HepG2 (cell line): ENCODE measurements at regions not wholly inside any gene's neighbourhood (a gene's known extent, or its start where the extent isn't known, plus 50 kb on each side); places are given as distances from the start of the nearest gene placed in this dataset.

Source experiments
- ATAC-seq: fragments of 200-7000 bp; cut with Tn5 transposase; 3 replicates; pipeline ENCODE4 v1.9.1; 2020; ENCODE audit warnings: mild to moderate bottlenecking, moderate library complexity
- BruUV-seq: library from RNA; stranded (reverse); fragments of 400-500 nt; replicated peaks from 2 replicates; lab custom pipeline; 2021; lab: Mats Ljungman, UMichigan
- CTCF ChIA-PET: fragments of 300-600 bp; formaldehyde crosslinking; extraction: SDS; loops from one replicate; lab custom pipeline; 2021; ENCODE audit warnings: low total read pairs, inconsistent platforms, low intra/inter-chr PET ratio; lab: Yijun Ruan, JAX
- POLR2A ChIA-PET: fragments of 350-600 bp; sonication (Branson Sonifier 250); formaldehyde crosslinking; loops from one replicate; lab custom pipeline; 2020; ENCODE audit warnings: antibody characterized with exemption, inconsistent platforms; lab: Yijun Ruan, JAX
- DNase-seq: peaks from one replicate; pipeline ENCODE4 v3.0.0-alpha.2; 2015; ENCODE audit warnings: low spot score
- FAIRE-seq: peaks from 3 replicates; lab custom pipeline; 2011; peaks lifted over from hg19 to GRCh38; lab: Jason Lieb, UNC
- H2AFZ ChIP-seq: one replicate; pipeline ENCODE4 v1.6.1; 2011; ENCODE audit warnings: low read length, inconsistent platforms
- H3K27ac ChIP-seq: fragments of 300-600 bp; 3 replicates; pipeline ENCODE4 v1.8.0; 2011; ENCODE audit warnings: mixed run types, mild to moderate bottlenecking, mixed read lengths, low read length, inconsistent platforms; ENCODE audit not compliant: insufficient read depth; ENCODE audit errors: extremely low read length
- H3K27me3 ChIP-seq, 2 experiments: fragments of 200-600 bp in 1 of 2; 2 replicates in 1 of 2; 3 replicates in 1 of 2; pipeline versions ENCODE4 v1.6.0 to v1.8.0; 2011; ENCODE audit warnings: low read length in 2 of 2, mild to moderate bottlenecking in 2 of 2, moderate library complexity in 2 of 2, inconsistent platforms in 1 of 2; ENCODE audit not compliant: insufficient read depth in 2 of 2, control insufficient read depth in 1 of 2
- H3K36me3 ChIP-seq, 2 experiments: fragments of 200-600 bp in 1 of 2; replicated peaks in 1 of 2; 2 replicates in 1 of 2; 3 replicates in 1 of 2; pipeline versions ENCODE4 v1.5.1 to v1.8.0; 2011; ENCODE audit warnings: low read length in 2 of 2, inconsistent platforms in 1 of 2; ENCODE audit not compliant: insufficient read depth in 2 of 2, control insufficient read depth in 1 of 2
- H3K4me1 ChIP-seq: 2 replicates; pipeline ENCODE4 v1.5.1; 2012; ENCODE audit warnings: low read length, inconsistent platforms; ENCODE audit not compliant: insufficient read depth
- H3K4me2 ChIP-seq: 2 replicates; pipeline ENCODE4 v1.6.0; 2011; ENCODE audit warnings: low read depth, low read length, inconsistent platforms
- H3K4me3 ChIP-seq, 3 experiments: fragments of 200-600 bp in 1 of 3; sonication (generic), shearing (Covaris generic) in 1 of 3; replicated peaks in 1 of 3; 2 replicates each; pipeline ENCODE4 v1.5.1; 2011 to 2016; ENCODE audit warnings: low read length in 3 of 3, inconsistent platforms in 2 of 3, low read depth in 2 of 3, mild to moderate bottlenecking in 2 of 3, control low read depth in 1 of 3, mixed read lengths in 1 of 3; ENCODE audit not compliant: insufficient read depth in 1 of 3
- H3K79me2 ChIP-seq: one replicate; pipeline ENCODE4 v1.6.1; 2011; ENCODE audit warnings: low read length, inconsistent platforms; ENCODE audit not compliant: insufficient read depth
- H3K9ac ChIP-seq: 2 replicates; pipeline ENCODE4 v1.6.0; 2011; ENCODE audit warnings: mild to moderate bottlenecking, low read depth, low read length, inconsistent platforms; ENCODE audit not compliant: insufficient read depth
- H3K9me3 ChIP-seq: 2 replicates; pipeline ENCODE4 v1.5.1; 2012; ENCODE audit warnings: mild to moderate bottlenecking, low read length
- H4K20me1 ChIP-seq: 2 replicates; pipeline ENCODE4 v1.6.0; 2011; ENCODE audit warnings: inconsistent platforms, mild to moderate bottlenecking, low read length, moderate library complexity; ENCODE audit not compliant: insufficient read depth
- ATF7-NPFF ChIP-seq: sonication (generic); formaldehyde crosslinking; IDR thresholded peaks from 2 replicates; pipeline ENCODE4 v1.8.1; 2023; ENCODE audit warnings: mild to moderate bottlenecking, low read depth, missing genetic modification reagents, moderate library complexity
- CREBL2 ChIP-seq: sonication (generic); formaldehyde crosslinking; IDR thresholded peaks from 2 replicates; pipeline ENCODE4 v1.8.1; 2023; ENCODE audit warnings: missing genetic modification reagents, mild to moderate bottlenecking, borderline replicate concordance
- DBP ChIP-seq: sonication (generic); formaldehyde crosslinking; IDR thresholded peaks from 2 replicates; pipeline ENCODE4 v1.4.0; 2020; ENCODE audit warnings: missing genetic modification reagents; ENCODE audit errors: not compliant biosample characterization
- EEA1 ChIP-seq: sonication (generic); formaldehyde crosslinking; IDR thresholded peaks from 2 replicates; pipeline ENCODE4 v1.5.1; 2020; ENCODE audit warnings: mild to moderate bottlenecking, missing genetic modification reagents, borderline replicate concordance
- MED8 ChIP-seq: sonication (generic); formaldehyde crosslinking; IDR thresholded peaks from 2 replicates; pipeline ENCODE4 v1.8.1; 2023; ENCODE audit warnings: mild to moderate bottlenecking, missing genetic modification reagents; ENCODE audit not compliant: insufficient replicate concordance
- MTA1 ChIP-seq: sonication (generic); formaldehyde crosslinking; IDR thresholded peaks from 2 replicates; pipeline ENCODE4 v1.4.0; 2020; ENCODE audit warnings: missing genetic modification reagents, mild to moderate bottlenecking, borderline replicate concordance
- ZNF567 ChIP-seq: sonication (generic); formaldehyde crosslinking; IDR thresholded peaks from 2 replicates; pipeline ENCODE4 v1.8.1; 2023; ENCODE audit warnings: mild to moderate bottlenecking, missing genetic modification reagents, borderline replicate concordance
- ZNF691 ChIP-seq: sonication (generic); formaldehyde crosslinking; IDR thresholded peaks from 2 replicates; pipeline ENCODE4 v1.4.0; 2020; ENCODE audit warnings: missing genetic modification reagents, low read depth, mild to moderate bottlenecking, borderline replicate concordance
- ZNF768 ChIP-seq: sonication (generic); formaldehyde crosslinking; IDR thresholded peaks from 2 replicates; pipeline ENCODE4 v1.4.0; 2020; ENCODE audit warnings: missing genetic modification reagents
- WGBS: methylation state at CpG from one replicate; pipeline ENCODE4 v1.1.6; 2017; ENCODE audit warnings: low lambda C conversion rate; 5-methylcytosine and 5-hydroxymethylcytosine counted together
- in situ Hi-C: cut with HindIII; loops from 2 replicates; pipeline ENCODE4 v1.10.0; 2017; ENCODE audit warnings: low pct_unique_long_range_greater_than_20kb; ENCODE audit not compliant: extremely low pct_ligation_motif_present
- intact Hi-C: fragments of 100-400 bp; cut with micrococcal nuclease; formaldehyde crosslinking; loops from one replicate; pipeline ENCODE4 v1.10.0; 2022; ENCODE audit not compliant: unreplicated experiment

DNA sequence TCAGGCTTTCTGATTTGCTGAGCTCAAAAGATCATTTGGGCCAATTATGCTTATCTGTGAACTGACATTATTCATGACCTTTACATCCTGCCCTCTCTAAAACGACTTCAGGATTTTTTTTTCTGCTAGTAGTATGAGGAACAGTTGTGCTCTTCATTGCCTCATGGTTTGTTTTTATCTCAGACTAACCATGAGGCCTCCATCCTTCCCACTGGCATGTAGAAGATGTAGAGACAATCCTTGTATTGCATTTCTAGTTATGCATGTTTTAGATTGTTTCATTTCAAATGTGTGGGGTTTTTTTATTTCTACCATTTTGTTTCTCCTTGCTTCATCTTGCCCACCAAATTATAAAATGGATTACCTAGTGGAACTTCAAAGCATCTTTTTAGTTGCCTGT, 82.8 kb upstream of the C1orf87 start:
- no peak for FAIRE-seq
- intact Hi-C loops: loop anchor here (5.0 kb wide), 2 partner anchors 356 to 876 kb away; no protein-coding TSS in a partner anchor
- no peaks in the 10 kb centered on the region for H3K9me3 ChIP-seq

DNA sequence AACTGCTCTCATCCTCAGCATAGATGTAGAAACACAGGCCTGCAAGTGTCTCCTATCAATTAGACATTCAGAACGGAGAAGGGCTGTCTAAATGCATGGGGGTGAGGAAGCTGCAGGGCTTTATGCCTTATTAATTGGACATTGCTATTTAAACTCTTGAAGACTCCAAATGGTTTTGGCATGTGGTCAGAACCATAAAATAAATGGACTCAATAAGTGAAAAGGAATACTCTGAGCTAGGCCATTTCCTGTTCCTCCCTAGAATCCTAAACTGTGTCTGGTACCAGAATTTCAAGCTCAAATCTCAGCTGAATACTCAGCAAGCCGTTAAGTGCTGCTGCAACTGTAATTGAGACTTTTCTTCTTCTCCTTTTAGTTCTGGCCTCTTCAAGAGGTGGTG, 80.4 kb upstream of the C1orf87 start:
- WGBS: 18% methylated on average over 2 of the region's 2 CpGs
- no peaks in the 10 kb centered on the region for H3K79me2 ChIP-seq
- ATAC-seq (no peak), FAIRE-seq (no peak), DNase-seq (no peak)
- no peaks in the 10 kb centered on the region for H3K4me1 ChIP-seq
- H3K36me3 ChIP-seq: no peaks in the 10 kb centered on the region
- no TSS peak for BruUV-seq
- no peak overlapping the region for H3K27ac ChIP-seq
- H4K20me1 ChIP-seq: no peaks in the 10 kb centered on the region
- H3K9me3 ChIP-seq: no peaks in the 10 kb centered on the region
- intact Hi-C loops (no loop called here), in situ Hi-C loops (no loop called here)
- no peak overlapping the region for H2AFZ ChIP-seq
- ChIA-PET CTCF (no interaction called here), POLR2A (no interaction called here)
- H3K4me2 ChIP-seq: no peak overlapping the region
- H3K4me3 ChIP-seq: no peak overlapping the region
- H3K9ac ChIP-seq: no peak overlapping the region
- no peak for TF ChIP-seq MED8 (CRISPR knock-in tag)
- TF ChIP-seq DBP (CRISPR knock-in tag): no peak
- no peak for TF ChIP-seq ZNF567 (CRISPR knock-in tag)
- no peak for TF ChIP-seq MTA1 (CRISPR knock-in tag)
- TF ChIP-seq ZNF691: no peak
- no peak for TF ChIP-seq CREBL2 (CRISPR knock-in tag)
- TF ChIP-seq ATF7-NPFF (CRISPR knock-in tag): no peak
- H3K27me3 ChIP-seq: no peaks in the 10 kb centered on the region; a peak in 1 of 5 replicates

More for the DNA sequence above, 82.8 kb upstream of the C1orf87 start:
- Histone ChIP-seq H3K27me3 (no peaks in the 10 kb centered on the region; a peak in 1 of 5 replicates), H3K9ac (no peak overlapping the region), H3K4me2 (no peak overlapping the region), H2AFZ (no peak overlapping the region), H3K79me2 (no peaks in the 10 kb centered on the region), H3K27ac (no peak overlapping the region), H3K36me3 (no peaks in the 10 kb centered on the region), H4K20me1 (no peaks in the 10 kb centered on the region), H3K4me1 (no peaks in the 10 kb centered on the region), H3K4me3 (no peak overlapping the region)
- in situ Hi-C loops: no loop called here
- 0% methylated on average over 1 of the region's 1 CpG for WGBS
- DNase-seq (no peak), ATAC-seq (no peak)
- BruUV-seq: no TSS peak
- ChIA-PET CTCF (interaction anchor here (1.5 kb wide), 1 partner anchor 609 kb away, joined by 5 read pairs; no protein-coding TSS in a partner anchor), POLR2A (no interaction called here)
- TF ChIP-seq ZNF768 (CRISPR knock-in tag) (no peak), EEA1 (CRISPR knock-in tag) (no peak)
